GM21526 (cell line): ENCODE measurements at regions not wholly inside any gene's neighbourhood (a gene's known extent, or its start where the extent isn't known, plus 50 kb on each side); places are given as distances from the start of the nearest gene placed in this dataset.
"Not testable (repeated sequence)": the region's sequence is repeated elsewhere in the genome, so short reads cannot be mapped to it uniquely, and the experiment has no call there.

ENCODE experiments used
- ATAC-seq: cut with Tn5 transposase; IDR thresholded peaks from one replicate; pipeline ENCODE4 v1.9.1; 2021; ENCODE audit warnings: moderate library complexity; ENCODE audit not compliant: unreplicated experiment, low FRiP score

GRCh38 chr11:33974804-33975203, 76.7 kb upstream of the CAPRIN1 start:
- ATAC-seq: no peak

- not testable (repeated sequence) for ATAC-seq
Measured at GRCh38 chr11:33971530-33971929, 79.7 kb upstream of the LMO2 start.

- ATAC-seq: peak; percentile 58
Measured at GRCh38 chr11:33970984-33971466, 79.1 kb upstream of the LMO2 start.

- ATAC-seq: no peak
Measured at GRCh38 chr11:33967451-33967850, 75.6 kb upstream of the LMO2 start.

- ATAC-seq: no peak
Measured at GRCh38 chr11:33965032-33965431, 73.2 kb upstream of the LMO2 start.

- no peak for ATAC-seq
Measured at GRCh38 chr11:33959855-33960400, 68.1 kb upstream of the LMO2 start.

GRCh38 chr11:33957304-33957917, 65.5 kb upstream of the LMO2 start:
- no peak for ATAC-seq

- no peak for ATAC-seq
Measured at GRCh38 chr11:33956611-33957010, 64.7 kb upstream of the LMO2 start.

- ATAC-seq: no peak
Measured at GRCh38 chr11:33953289-33953688, 61.4 kb upstream of the LMO2 start.

GRCh38 chr11:33952805-33953204, 60.9 kb upstream of the LMO2 start:
- ATAC-seq: no peak

- ATAC-seq: no peak
Measured at GRCh38 chr11:33949252-33949913, 57.5 kb upstream of the LMO2 start.

GRCh38 chr11:33948494-33948893, 56.6 kb upstream of the LMO2 start:
- no peak for ATAC-seq

- ATAC-seq: not testable (repeated sequence)
Measured at GRCh38 chr11:33947918-33948317, 56.0 kb upstream of the LMO2 start.

GRCh38 chr11:33946930-33947329, 55.1 kb upstream of the LMO2 start:
- ATAC-seq: no peak

- ATAC-seq: no peak
Measured at GRCh38 chr11:33945481-33946268, 53.8 kb upstream of the LMO2 start.

GRCh38 chr11:33944693-33945424, 53.0 kb upstream of the LMO2 start:
- no peak for ATAC-seq

- ATAC-seq: no peak
Measured at GRCh38 chr11:33944345-33944692, 52.4 kb upstream of the LMO2 start.

- no peak for ATAC-seq
Measured at GRCh38 chr11:33942954-33943353, 51.1 kb upstream of the LMO2 start.

GRCh38 chr11:33941637-33942160, 49.8 kb upstream of the LMO2 start:
- ATAC-seq: no peak
